PFSK-1 (cell line): ENCODE measurements at regions not wholly inside any gene's neighbourhood (a gene's known extent, or its start where the extent isn't known, plus 50 kb on each side); places are given as distances from the start of the nearest gene placed in this dataset.

Experiments
- FOXP2 ChIP-seq: optimal IDR thresholded peaks from 2 replicates; pipeline ENCODE3; 2011; ENCODE audit warnings: borderline replicate concordance, control low read depth, inconsistent platforms; ENCODE audit not compliant: insufficient read depth; ENCODE audit errors: extremely low read length, extremely low read depth
- POLR2AphosphoS5 ChIP-seq: IDR thresholded peaks from 2 replicates; pipeline ENCODE4 v1.6.1; 2012; ENCODE audit warnings: low read depth, mild to moderate bottlenecking, control low read depth, low read length, moderate library complexity
- REST ChIP-seq, 2 experiments: IDR thresholded peaks; 2 replicates each; pipeline versions ENCODE4 v1.6.1 to v1.8.0; 2011 to 2012; ENCODE audit warnings: low read depth in 2 of 2, low read length in 2 of 2, control low read depth in 1 of 2, inconsistent platforms in 1 of 2, mild to moderate bottlenecking in 1 of 2, moderate library complexity in 1 of 2; ENCODE audit not compliant: insufficient read depth in 1 of 2

GRCh38 chr3:111283165-111283564, 211.5 kb downstream of the NECTIN3 start:
- TF ChIP-seq REST (IDR thresholded peaks at IDR 0.05; ENCODE audit: insufficient read depth in 1 of 2, low read depth in 2 of 2, low read length in 2 of 2) (no peak), POLR2AphosphoS5 (no peak), FOXP2 (no peak)
